ENCODE measurements at regions not wholly inside any gene's neighbourhood (a gene's known extent, or its start where the extent isn't known, plus 50 kb on each side); places are given as distances from the start of the nearest gene placed in this dataset.

DNA sequence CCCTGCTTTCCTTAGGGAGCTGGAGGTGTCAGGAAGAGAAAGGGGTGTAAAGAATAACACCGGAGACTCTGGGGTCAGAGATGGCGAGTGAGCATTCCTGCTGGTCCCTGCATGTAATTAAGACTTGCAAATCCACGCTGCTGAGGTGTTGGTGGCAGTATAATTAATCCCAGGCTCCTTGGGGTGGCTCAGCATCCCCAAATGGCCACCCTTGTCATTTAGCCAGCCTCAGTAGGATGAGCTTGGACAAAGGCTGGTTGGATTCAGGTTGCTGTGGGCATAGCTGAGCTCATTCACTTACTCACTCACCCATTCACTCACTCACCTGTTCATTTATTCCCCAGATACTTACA is 174.4 kb upstream of the RPH3A start:
- TF ChIP-seq POLR2A (IDR thresholded peaks at IDR 0.05) (no peak), POLR2AphosphoS5 (IDR thresholded peaks at IDR 0.05) (no peak)
- TF ChIP-seq, protein P1, sequence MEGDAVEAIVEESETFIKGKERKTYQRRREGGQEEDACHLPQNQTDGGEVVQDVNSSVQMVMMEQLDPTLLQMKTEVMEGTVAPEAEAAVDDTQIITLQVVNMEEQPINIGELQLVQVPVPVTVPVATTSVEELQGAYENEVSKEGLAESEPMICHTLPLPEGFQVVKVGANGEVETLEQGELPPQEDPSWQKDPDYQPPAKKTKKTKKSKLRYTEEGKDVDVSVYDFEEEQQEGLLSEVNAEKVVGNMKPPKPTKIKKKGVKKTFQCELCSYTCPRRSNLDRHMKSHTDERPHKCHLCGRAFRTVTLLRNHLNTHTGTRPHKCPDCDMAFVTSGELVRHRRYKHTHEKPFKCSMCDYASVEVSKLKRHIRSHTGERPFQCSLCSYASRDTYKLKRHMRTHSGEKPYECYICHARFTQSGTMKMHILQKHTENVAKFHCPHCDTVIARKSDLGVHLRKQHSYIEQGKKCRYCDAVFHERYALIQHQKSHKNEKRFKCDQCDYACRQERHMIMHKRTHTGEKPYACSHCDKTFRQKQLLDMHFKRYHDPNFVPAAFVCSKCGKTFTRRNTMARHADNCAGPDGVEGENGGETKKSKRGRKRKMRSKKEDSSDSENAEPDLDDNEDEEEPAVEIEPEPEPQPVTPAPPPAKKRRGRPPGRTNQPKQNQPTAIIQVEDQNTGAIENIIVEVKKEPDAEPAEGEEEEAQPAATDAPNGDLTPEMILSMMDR (IDR thresholded peaks at IDR 0.05 in 8 of 11, conservative IDR thresholded peaks at IDR 0.05 in 3 of 11): no peak
